GM12878 (cell line): ENCODE measurements at regions not wholly inside any gene's neighbourhood (a gene's known extent, or its start where the extent isn't known, plus 50 kb on each side); places are given as distances from the start of the nearest gene placed in this dataset.

Experiments
- ATAC-seq: fragments of 200-7000 bp; cut with Tn5 transposase; 3 replicates; pipeline ENCODE4 v1.9.1; 2020; ENCODE audit warnings: mild to moderate bottlenecking, moderate library complexity
- BruUV-seq: library from RNA; stranded (reverse); fragments of 400-500 nt; replicated peaks from 2 replicates; lab custom pipeline; 2021; lab: Mats Ljungman, UMichigan
- CTCF ChIA-PET: fragments of 300-600 bp; sonication (Branson Sonifier 250); formaldehyde crosslinking; extraction: SDS; loops from one replicate; lab custom pipeline; 2021; ENCODE audit warnings: inconsistent platforms; lab: Yijun Ruan, JAX
- POLR2A ChIA-PET: fragments of 350-600 bp; formaldehyde crosslinking; extraction: SDS; loops from one replicate; lab custom pipeline; 2021; ENCODE audit warnings: inconsistent platforms; lab: Charles Lee
- RAD21 ChIA-PET: fragments of 300-600 bp; sonication (Branson Sonifier 250); formaldehyde crosslinking; loops from one replicate; lab custom pipeline; 2023; ENCODE audit warnings: antibody characterized with exemption; ENCODE audit not compliant: unreplicated experiment; lab: Charles Lee
- SMC1A ChIA-PET: fragments of 300-600 bp; sonication (Branson Sonifier 250); formaldehyde crosslinking; loops from one replicate; lab custom pipeline; 2023; ENCODE audit not compliant: unreplicated experiment, uncharacterized antibody; lab: Charles Lee
- DNase-seq: peaks from one replicate; pipeline ENCODE4 v3.0.0-alpha.2; 2011; ENCODE audit warnings: low read depth, low spot score
- FAIRE-seq: peaks from 3 replicates; lab custom pipeline; 2011; peaks lifted over from hg19 to GRCh38; lab: Jason Lieb, UNC
- H2AFZ ChIP-seq: 2 replicates; pipeline ENCODE4 v1.6.0; 2011; ENCODE audit warnings: low read depth, low read length, control low read depth; ENCODE audit not compliant: control insufficient read depth
- H3K27ac ChIP-seq: 2 replicates; pipeline ENCODE4 v1.5.1; 2011; ENCODE audit warnings: control low read depth; ENCODE audit not compliant: control insufficient read depth, insufficient read depth
- H3K27me3 ChIP-seq, 2 experiments: replicated peaks in 1 of 2; 2 replicates each; pipeline versions ENCODE4 v1.6.0 to v1.6.1; 2011; ENCODE audit warnings: low read length in 1 of 2; ENCODE audit not compliant: control insufficient read depth in 2 of 2, insufficient read depth in 2 of 2
- H3K36me3 ChIP-seq, 2 experiments: 2 replicates each; pipeline ENCODE4 v1.5.1; 2011; ENCODE audit warnings: low read length in 1 of 2; ENCODE audit not compliant: control insufficient read depth in 2 of 2, insufficient read depth in 2 of 2
- H3K4me1 ChIP-seq: 2 replicates; pipeline ENCODE4 v1.6.1; 2011; ENCODE audit warnings: mild to moderate bottlenecking, low read length, moderate library complexity, mixed read lengths; ENCODE audit not compliant: control insufficient read depth, insufficient read depth
- H3K4me2 ChIP-seq: 2 replicates; pipeline ENCODE4 v1.6.0; 2011; ENCODE audit warnings: control low read depth; ENCODE audit not compliant: control insufficient read depth, insufficient read depth
- H3K4me3 ChIP-seq: fragments of 200-600 bp; sonication (generic); 2 replicates; pipeline ENCODE4 v1.5.1; 2016
- H3K79me2 ChIP-seq: 2 replicates; pipeline ENCODE4 v1.6.0; 2011; ENCODE audit warnings: low read length; ENCODE audit not compliant: control insufficient read depth, insufficient read depth
- H3K9ac ChIP-seq: 2 replicates; pipeline ENCODE4 v1.8.0; 2011; ENCODE audit warnings: low read length, control low read depth, mixed read lengths; ENCODE audit not compliant: control insufficient read depth, insufficient read depth
- H3K9me3 ChIP-seq: replicated peaks from 3 replicates; pipeline ENCODE4 v1.5.1; 2011; ENCODE audit warnings: mild to moderate bottlenecking, low read length; ENCODE audit not compliant: control insufficient read depth, insufficient read depth
- H4K20me1 ChIP-seq: 2 replicates; pipeline ENCODE4 v1.6.0; 2011; ENCODE audit not compliant: control insufficient read depth, insufficient read depth
- BCL11A ChIP-seq: IDR thresholded peaks from 2 replicates; pipeline ENCODE4 v1.6.1; 2011; ENCODE audit warnings: low read depth, low read length
- BHLHE40 ChIP-seq, 2 experiments: fragments of 450-650 bp in 1 of 2; IDR thresholded peaks; 2 replicates each; pipeline ENCODE4 v1.6.1; 2011 to 2017; ENCODE audit warnings: low read depth in 2 of 2, borderline replicate concordance in 1 of 2, improper control_type of control experiment in 1 of 2, low read length in 1 of 2, mild to moderate bottlenecking in 1 of 2
- CBX5 ChIP-seq: sonication (generic); IDR thresholded peaks from 2 replicates; pipeline ENCODE4 v1.6.1; 2016; ENCODE audit warnings: low read depth, moderate library complexity, mild to moderate bottlenecking, inconsistent platforms
- CHD4 ChIP-seq: fragments of 200-600 bp; sonication (generic); IDR thresholded peaks from 2 replicates; pipeline ENCODE4 v1.6.1; 2016; ENCODE audit warnings: mild to moderate bottlenecking
- EP300 ChIP-seq, 2 experiments: fragments of 150-350 bp in 1 of 2; IDR thresholded peaks; 2 replicates each; pipeline ENCODE4 v1.6.1; 2011 to 2012; ENCODE audit warnings: low read depth in 2 of 2, low read length in 2 of 2, borderline replicate concordance in 1 of 2, improper control_type of control experiment in 1 of 2, inconsistent platforms in 1 of 2; ENCODE audit not compliant: control insufficient read depth in 1 of 2
- ESRRA ChIP-seq: IDR thresholded peaks from 2 replicates; pipeline ENCODE4 v1.6.1; 2012; ENCODE audit warnings: mild to moderate bottlenecking, low read length, improper control_type of control experiment
- FOS ChIP-seq: IDR thresholded peaks from 3 replicates; pipeline ENCODE4 v1.6.1; 2011; ENCODE audit warnings: borderline replicate concordance; ENCODE audit not compliant: insufficient read length; ENCODE audit errors: extremely low read depth
- MEF2B ChIP-seq: fragments of 450-650 bp; IDR thresholded peaks from 2 replicates; pipeline ENCODE4 v1.6.1; 2018; ENCODE audit warnings: mild to moderate bottlenecking, moderate library complexity; ENCODE audit not compliant: partially characterized antibody, poor library complexity, severe bottlenecking
- RBBP5 ChIP-seq: fragments of 200-600 bp; sonication (generic); conservative IDR thresholded peaks from 2 replicates; pipeline ENCODE4 v1.6.1; 2016
- SIN3A ChIP-seq: IDR thresholded peaks from 2 replicates; pipeline ENCODE4 v1.6.1; 2012; ENCODE audit warnings: low read depth, low read length, improper control_type of control experiment
- SMAD5 ChIP-seq: IDR thresholded peaks from 2 replicates; pipeline ENCODE4 v1.6.1; 2016; ENCODE audit warnings: antibody characterized with exemption, low read depth
- WGBS: methylation state at CpG from one replicate; pipeline ENCODE4 v1.1.6; 2016; ENCODE audit warnings: low lambda C conversion rate; ENCODE audit not compliant: insufficient replicate concordance, insufficient coverage; ENCODE audit errors: missing lambda C conversion rate; 5-methylcytosine and 5-hydroxymethylcytosine counted together
- in situ Hi-C: fragments of 300-500 bp; cut with MboI; formaldehyde crosslinking; loops from 9 replicates; pipeline ENCODE4 v1.14.3; 2018; ENCODE audit warnings: mixed read lengths
- intact Hi-C: fragments of 100-400 bp; cut with micrococcal nuclease; formaldehyde crosslinking; loops from one replicate; pipeline ENCODE4 v1.14.2; 2022; ENCODE audit not compliant: unreplicated experiment
- TF ChIP-seq, protein P1 (sequence below): IDR thresholded peaks from 2 replicates; pipeline ENCODE4 v1.6.1; 2012; ENCODE audit warnings: low read length, inconsistent platforms
- TF ChIP-seq, protein P2 (sequence below): IDR thresholded peaks from 2 replicates; pipeline ENCODE4 v1.6.1; 2011; ENCODE audit warnings: mild to moderate bottlenecking, low read depth, low read length, moderate library complexity; ENCODE audit not compliant: insufficient replicate concordance
- TF ChIP-seq, protein P3 (sequence below): fragments of 450-650 bp; IDR thresholded peaks from 2 replicates; pipeline ENCODE4 v1.6.1; 2017; ENCODE audit warnings: antibody characterized with exemption, mild to moderate bottlenecking, moderate library complexity
- TF ChIP-seq, protein P4 (sequence below): fragments of 450-650 bp; formaldehyde crosslinking; IDR thresholded peaks from 2 replicates; pipeline ENCODE4 v1.4.0; 2020; ENCODE audit warnings: mild to moderate bottlenecking, moderate library complexity

DNA sequence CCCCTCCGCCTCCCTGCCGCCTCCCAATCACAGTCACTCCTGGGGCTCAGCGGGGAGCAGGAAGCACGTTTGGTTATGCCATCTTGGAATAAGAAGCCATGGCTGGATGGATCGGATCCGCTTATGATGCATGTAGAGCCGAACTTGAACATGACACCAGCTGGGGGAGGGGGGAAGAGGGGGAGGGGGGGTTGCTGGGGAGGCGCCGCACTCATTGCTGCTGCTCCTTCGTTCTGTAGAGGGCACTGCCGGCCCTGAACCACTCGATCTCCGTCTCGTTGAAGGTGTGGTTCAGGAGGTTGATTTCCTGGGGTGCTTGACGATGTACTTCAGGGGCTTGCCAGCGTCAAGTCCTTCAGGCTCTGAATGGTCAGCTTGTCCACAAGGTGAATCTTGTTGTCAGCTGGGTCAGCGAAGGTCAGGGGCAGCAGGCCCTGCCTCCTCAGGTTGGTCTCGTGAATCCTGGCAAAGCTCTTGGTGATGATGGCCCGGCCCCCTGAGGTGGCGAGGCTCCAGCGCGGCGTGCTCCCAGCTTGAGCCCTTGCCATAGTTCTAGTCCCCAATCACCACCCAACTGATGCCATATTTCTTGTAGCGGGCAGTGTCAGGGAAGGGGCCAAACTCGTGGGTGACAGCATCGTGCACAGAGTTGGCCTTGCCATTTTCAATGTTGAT, 476.9 kb upstream of the ISX start:
- ATAC-seq (no peak), FAIRE-seq (no peak), DNase-seq (no peak)
- intact Hi-C loops, result no loop called here
- no peak overlapping the region for H3K4me3 ChIP-seq
- H3K79me2 ChIP-seq, result no peaks in the 10 kb centered on the region
- no peaks in the 10 kb centered on the region for H3K27me3 ChIP-seq
- CTCF ChIA-PET, result no interaction called here
- no peaks in the 10 kb centered on the region; the same call in 2 of the 3 replicates for H3K9me3 ChIP-seq
- RAD21 ChIA-PET, result no interaction called here
- no TSS peak for BruUV-seq
- 54% methylated on average over 19 of the region's 26 CpGs for WGBS
- H3K4me2 ChIP-seq, result no peak overlapping the region
- SMC1A ChIA-PET, result no interaction called here
- H3K36me3 ChIP-seq, result no peaks in the 10 kb centered on the region
- in situ Hi-C loops, result no loop called here
- no peaks in the 10 kb centered on the region for H4K20me1 ChIP-seq
- H3K9ac ChIP-seq, result no peak overlapping the region
- POLR2A ChIA-PET, result no interaction called here
- H3K27ac ChIP-seq, result no peak overlapping the region
- H2AFZ ChIP-seq, result no peak overlapping the region
- H3K4me1 ChIP-seq, result no peaks in the 10 kb centered on the region
- TF ChIP-seq MEF2B, result no peak
- TF ChIP-seq, protein P1, sequence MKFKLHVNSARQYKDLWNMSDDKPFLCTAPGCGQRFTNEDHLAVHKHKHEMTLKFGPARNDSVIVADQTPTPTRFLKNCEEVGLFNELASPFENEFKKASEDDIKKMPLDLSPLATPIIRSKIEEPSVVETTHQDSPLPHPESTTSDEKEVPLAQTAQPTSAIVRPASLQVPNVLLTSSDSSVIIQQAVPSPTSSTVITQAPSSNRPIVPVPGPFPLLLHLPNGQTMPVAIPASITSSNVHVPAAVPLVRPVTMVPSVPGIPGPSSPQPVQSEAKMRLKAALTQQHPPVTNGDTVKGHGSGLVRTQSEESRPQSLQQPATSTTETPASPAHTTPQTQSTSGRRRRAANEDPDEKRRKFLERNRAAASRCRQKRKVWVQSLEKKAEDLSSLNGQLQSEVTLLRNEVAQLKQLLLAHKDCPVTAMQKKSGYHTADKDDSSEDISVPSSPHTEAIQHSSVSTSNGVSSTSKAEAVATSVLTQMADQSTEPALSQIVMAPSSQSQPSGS, result no peak
- no peak for TF ChIP-seq FOS
- TF ChIP-seq, protein P2, sequence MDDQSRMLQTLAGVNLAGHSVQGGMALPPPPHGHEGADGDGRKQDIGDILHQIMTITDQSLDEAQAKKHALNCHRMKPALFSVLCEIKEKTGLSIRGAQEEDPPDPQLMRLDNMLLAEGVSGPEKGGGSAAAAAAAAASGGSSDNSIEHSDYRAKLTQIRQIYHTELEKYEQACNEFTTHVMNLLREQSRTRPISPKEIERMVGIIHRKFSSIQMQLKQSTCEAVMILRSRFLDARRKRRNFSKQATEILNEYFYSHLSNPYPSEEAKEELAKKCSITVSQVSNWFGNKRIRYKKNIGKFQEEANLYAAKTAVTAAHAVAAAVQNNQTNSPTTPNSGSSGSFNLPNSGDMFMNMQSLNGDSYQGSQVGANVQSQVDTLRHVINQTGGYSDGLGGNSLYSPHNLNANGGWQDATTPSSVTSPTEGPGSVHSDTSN, result no peak
- TF ChIP-seq, protein P3, sequence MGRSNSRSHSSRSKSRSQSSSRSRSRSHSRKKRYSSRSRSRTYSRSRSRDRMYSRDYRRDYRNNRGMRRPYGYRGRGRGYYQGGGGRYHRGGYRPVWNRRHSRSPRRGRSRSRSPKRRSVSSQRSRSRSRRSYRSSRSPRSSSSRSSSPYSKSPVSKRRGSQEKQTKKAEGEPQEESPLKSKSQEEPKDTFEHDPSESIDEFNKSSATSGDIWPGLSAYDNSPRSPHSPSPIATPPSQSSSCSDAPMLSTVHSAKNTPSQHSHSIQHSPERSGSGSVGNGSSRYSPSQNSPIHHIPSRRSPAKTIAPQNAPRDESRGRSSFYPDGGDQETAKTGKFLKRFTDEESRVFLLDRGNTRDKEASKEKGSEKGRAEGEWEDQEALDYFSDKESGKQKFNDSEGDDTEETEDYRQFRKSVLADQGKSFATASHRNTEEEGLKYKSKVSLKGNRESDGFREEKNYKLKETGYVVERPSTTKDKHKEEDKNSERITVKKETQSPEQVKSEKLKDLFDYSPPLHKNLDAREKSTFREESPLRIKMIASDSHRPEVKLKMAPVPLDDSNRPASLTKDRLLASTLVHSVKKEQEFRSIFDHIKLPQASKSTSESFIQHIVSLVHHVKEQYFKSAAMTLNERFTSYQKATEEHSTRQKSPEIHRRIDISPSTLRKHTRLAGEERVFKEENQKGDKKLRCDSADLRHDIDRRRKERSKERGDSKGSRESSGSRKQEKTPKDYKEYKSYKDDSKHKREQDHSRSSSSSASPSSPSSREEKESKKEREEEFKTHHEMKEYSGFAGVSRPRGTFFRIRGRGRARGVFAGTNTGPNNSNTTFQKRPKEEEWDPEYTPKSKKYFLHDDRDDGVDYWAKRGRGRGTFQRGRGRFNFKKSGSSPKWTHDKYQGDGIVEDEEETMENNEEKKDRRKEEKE, result no peak
- no peak for TF ChIP-seq ESRRA
- no peak for TF ChIP-seq BCL11A
- TF ChIP-seq RBBP5, result no peak
- TF ChIP-seq EP300 (IDR thresholded peaks at IDR 0.05; ENCODE audit: borderline replicate concordance in 1 of 2, control insufficient read depth in 1 of 2, low read depth in 2 of 2, low read length in 2 of 2), result no peak
- no peak for TF ChIP-seq CHD4
- TF ChIP-seq BHLHE40 (IDR thresholded peaks at IDR 0.05; ENCODE audit: borderline replicate concordance in 1 of 2, low read depth in 2 of 2, low read length in 1 of 2), result no peak
- TF ChIP-seq SIN3A, result no peak
- TF ChIP-seq, protein P4, sequence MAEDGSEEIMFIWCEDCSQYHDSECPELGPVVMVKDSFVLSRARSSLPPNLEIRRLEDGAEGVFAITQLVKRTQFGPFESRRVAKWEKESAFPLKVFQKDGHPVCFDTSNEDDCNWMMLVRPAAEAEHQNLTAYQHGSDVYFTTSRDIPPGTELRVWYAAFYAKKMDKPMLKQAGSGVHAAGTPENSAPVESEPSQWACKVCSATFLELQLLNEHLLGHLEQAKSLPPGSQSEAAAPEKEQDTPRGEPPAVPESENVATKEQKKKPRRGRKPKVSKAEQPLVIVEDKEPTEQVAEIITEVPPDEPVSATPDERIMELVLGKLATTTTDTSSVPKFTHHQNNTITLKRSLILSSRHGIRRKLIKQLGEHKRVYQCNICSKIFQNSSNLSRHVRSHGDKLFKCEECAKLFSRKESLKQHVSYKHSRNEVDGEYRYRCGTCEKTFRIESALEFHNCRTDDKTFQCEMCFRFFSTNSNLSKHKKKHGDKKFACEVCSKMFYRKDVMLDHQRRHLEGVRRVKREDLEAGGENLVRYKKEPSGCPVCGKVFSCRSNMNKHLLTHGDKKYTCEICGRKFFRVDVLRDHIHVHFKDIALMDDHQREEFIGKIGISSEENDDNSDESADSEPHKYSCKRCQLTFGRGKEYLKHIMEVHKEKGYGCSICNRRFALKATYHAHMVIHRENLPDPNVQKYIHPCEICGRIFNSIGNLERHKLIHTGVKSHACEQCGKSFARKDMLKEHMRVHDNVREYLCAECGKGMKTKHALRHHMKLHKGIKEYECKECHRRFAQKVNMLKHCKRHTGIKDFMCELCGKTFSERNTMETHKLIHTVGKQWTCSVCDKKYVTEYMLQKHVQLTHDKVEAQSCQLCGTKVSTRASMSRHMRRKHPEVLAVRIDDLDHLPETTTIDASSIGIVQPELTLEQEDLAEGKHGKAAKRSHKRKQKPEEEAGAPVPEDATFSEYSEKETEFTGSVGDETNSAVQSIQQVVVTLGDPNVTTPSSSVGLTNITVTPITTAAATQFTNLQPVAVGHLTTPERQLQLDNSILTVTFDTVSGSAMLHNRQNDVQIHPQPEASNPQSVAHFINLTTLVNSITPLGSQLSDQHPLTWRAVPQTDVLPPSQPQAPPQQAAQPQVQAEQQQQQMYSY, result no peak
- TF ChIP-seq CBX5, result no peak
- no peak for TF ChIP-seq SMAD5
